ENCODE measurements at regions not wholly inside any gene's neighbourhood (a gene's known extent, or its start where the extent isn't known, plus 50 kb on each side); places are given as distances from the start of the nearest gene placed in this dataset.

GRCh38 chr3:70840106-70840870 lies 527.9 kb upstream of the MDFIC2 start:
- Histone ChIP-seq H3K27ac (no peak overlapping the region), H3K9me3 (no peaks in the 10 kb centered on the region)

GRCh38 chr3:70833239-70833960 lies 521.0 kb upstream of the MDFIC2 start:
- Histone ChIP-seq H3K9me3 (no peaks in the 10 kb centered on the region), H3K4me1 (no peaks in the 10 kb centered on the region), H3K27ac (no peak overlapping the region), H3K27me3 (no peaks in the 10 kb centered on the region), H3K4me3 (no peak overlapping the region), H3K36me3 (no peaks in the 10 kb centered on the region)
- no peak for TF ChIP-seq POLR2A (IDR thresholded peaks at IDR 0.05)
- no peak for TF ChIP-seq CTCF (IDR thresholded peaks at IDR 0.05)
- no peak for DNase-seq

More at GRCh38 chr3:70840106-70840870, 527.9 kb upstream of the MDFIC2 start:
- DNase-seq, result no peak
- H3K4me3 ChIP-seq, result no peak overlapping the region
- TF ChIP-seq POLR2A (IDR thresholded peaks at IDR 0.05) (no peak), CTCF (IDR thresholded peaks at IDR 0.05) (no peak)
- H3K36me3 ChIP-seq, result no peaks in the 10 kb centered on the region
- H3K4me1 ChIP-seq, result no peaks in the 10 kb centered on the region
- no peaks in the 10 kb centered on the region for H3K27me3 ChIP-seq

DNA sequence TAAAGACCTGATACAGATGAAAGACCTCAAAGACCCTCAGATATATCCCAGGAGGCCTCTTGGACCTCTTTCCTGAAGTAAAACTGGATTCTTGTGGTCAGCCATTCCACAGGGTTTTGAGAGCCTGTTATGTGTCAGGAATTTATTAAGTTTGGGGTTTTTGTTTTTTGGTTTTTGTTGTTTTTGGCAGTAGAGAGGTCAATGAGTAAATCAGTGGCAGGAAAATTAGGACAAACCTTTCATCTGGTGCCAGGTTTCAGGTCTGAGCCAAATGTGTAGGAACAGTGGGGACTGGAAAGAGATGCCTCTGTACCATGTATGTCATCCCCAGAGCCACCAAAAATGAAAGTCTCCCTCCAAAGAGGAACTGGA lies 520.4 kb upstream of the MDFIC2 start:
- H3K4me1 ChIP-seq, result no peaks in the 10 kb centered on the region
- no peak for DNase-seq
- no peak overlapping the region for H3K27ac ChIP-seq

DNA sequence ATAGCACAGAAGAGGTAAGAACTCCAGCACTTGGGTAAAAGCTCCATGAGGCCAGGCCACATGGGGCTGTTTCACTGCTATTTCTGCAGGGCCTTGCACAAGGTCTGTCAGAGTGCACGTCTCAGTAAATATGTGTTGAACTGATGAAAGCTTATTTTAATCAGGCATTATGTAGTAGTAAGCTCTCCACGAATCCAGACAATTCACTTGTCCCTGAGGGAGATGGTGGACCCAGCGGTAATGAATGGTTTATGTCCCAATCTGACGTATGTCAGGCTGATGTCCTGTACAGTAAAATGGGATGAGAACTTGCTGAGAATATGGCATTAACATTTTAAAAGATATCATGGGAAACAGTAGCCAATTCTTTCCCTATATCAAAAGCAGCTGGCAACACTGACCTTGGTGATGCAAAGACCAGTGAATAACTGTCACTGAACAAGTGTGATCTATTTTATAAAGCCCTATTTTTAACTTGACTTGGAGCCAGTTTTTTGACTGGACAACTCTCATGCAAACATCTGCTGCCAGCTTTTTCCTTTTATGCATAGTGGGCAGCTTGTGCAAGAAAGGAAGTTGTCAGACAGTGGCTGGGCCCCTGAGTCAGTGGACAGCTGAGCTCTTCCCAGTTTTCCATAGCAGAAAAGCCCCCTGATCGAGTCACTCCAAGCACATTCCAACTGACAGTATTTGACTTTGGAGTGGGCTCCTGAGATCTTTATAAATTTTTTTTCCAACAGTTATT lies 519.8 kb upstream of the MDFIC2 start:
- no peaks in the 10 kb centered on the region for H3K36me3 ChIP-seq
- DNase-seq, result no peak
- no peaks in the 10 kb centered on the region for H3K4me1 ChIP-seq
- no peaks in the 10 kb centered on the region for H3K27me3 ChIP-seq
- no peak for TF ChIP-seq POLR2A (IDR thresholded peaks at IDR 0.05)
- no peak for TF ChIP-seq CTCF (IDR thresholded peaks at IDR 0.05)
- H3K27ac ChIP-seq, result no peak overlapping the region
- H3K4me3 ChIP-seq, result no peak overlapping the region
- no peaks in the 10 kb centered on the region for H3K9me3 ChIP-seq

More for the DNA sequence above, 520.4 kb upstream of the MDFIC2 start:
- Histone ChIP-seq H3K36me3 (no peaks in the 10 kb centered on the region), H3K9me3 (no peaks in the 10 kb centered on the region), H3K4me3 (no peak overlapping the region), H3K27me3 (no peaks in the 10 kb centered on the region)
- TF ChIP-seq POLR2A (IDR thresholded peaks at IDR 0.05) (no peak), CTCF (IDR thresholded peaks at IDR 0.05) (no peak)

DNA sequence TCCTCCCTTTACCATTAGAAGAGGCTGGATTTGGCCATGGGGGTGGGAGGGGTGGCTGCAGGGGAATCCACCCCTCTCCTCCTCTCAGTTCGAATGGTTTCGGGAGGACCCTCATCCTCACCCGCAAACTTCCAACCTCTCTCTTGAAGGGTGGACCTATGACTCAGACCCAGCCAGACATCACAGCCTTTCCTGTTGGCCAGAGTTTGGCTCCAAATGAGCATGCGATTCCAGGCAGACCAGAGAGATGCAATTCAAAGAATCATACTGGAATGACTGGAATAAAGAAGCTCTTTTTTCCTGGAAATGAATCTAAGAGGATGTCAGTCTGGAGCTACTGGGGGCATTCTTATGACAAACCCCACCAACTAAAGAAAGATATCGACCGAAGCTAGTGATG lies 516.7 kb upstream of the MDFIC2 start:
- no peak for TF ChIP-seq POLR2A (IDR thresholded peaks at IDR 0.05)
- no peak for TF ChIP-seq CTCF (IDR thresholded peaks at IDR 0.05)
- no peak for DNase-seq

More for the DNA sequence above, 516.7 kb upstream of the MDFIC2 start:
- Histone ChIP-seq H3K27ac (no peak overlapping the region), H3K4me1 (no peaks in the 10 kb centered on the region), H3K4me3 (no peak overlapping the region), H3K9me3 (no peaks in the 10 kb centered on the region), H3K27me3 (no peaks in the 10 kb centered on the region), H3K36me3 (no peaks in the 10 kb centered on the region)

Data from Peyer's patch (tissue), 4 donors.